ENCODE measurements at regions not wholly inside any gene's neighbourhood (a gene's known extent, or its start where the extent isn't known, plus 50 kb on each side); places are given as distances from the start of the nearest gene placed in this dataset.
"Not testable (repeated sequence)": the region's sequence is repeated elsewhere in the genome, so short reads cannot be mapped to it uniquely, and the experiment has no call there.

DNA sequence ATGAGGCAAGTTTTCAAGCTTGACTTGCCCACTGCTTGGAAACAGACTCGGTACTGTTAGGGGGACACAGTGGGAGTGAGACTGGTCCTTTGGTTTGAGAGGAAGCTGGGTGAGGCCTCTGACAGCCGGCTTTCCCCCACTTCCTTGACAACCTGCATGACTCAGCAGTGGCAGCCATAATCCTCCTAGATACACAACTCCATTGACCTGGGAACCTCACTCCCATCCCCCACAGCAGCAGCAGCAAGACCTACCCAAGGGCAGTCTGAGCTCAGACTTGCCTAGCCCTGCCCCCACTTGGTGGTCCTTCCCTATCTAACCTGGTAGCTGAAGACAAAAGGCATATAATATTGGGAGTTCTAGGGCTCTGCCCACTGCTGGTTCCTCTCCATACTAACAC, 1043.5 kb upstream of the ALCAM start:
- no peak for DNase-seq

DNA sequence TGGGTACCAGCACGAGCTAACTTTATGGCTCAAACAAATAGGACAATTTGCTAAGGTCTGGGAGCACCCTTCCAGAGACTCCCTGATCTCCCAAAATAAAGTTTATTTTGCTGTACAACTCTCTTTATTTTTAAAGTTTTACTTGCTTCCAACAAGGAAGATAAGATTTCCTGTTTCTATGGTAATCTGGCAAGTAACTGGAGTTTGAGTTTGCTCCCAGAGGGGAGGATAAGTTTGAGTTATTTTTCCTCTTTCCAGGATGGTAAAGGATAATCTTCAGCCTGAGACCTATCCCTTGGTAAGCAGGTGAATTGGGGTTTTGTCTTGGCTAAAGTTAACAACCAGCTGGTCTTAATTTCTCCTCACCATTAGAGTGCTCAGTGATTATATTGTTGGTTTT, 1019.4 kb upstream of the ALCAM start:
- DNase-seq, result no peak

DNA sequence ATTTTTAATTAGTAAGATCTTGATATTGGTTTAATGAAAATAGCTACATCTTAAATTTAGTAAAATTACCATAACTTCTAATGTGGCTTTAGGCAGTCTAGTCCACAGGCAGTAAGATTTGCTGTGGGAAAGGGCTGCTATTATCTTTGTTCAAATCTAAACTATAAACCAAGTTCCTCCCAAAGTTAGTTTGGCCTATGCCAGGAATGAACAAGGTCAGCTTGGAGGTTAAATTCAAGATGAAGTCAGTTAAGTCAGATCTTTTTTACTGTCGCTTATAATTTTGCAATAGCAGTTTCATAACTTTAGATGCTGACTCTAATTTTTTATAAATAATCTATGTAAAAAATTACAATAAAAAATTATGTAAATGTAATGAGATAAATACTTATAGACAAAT, 1016.9 kb upstream of the ALCAM start:
- no peak for DNase-seq

DNA sequence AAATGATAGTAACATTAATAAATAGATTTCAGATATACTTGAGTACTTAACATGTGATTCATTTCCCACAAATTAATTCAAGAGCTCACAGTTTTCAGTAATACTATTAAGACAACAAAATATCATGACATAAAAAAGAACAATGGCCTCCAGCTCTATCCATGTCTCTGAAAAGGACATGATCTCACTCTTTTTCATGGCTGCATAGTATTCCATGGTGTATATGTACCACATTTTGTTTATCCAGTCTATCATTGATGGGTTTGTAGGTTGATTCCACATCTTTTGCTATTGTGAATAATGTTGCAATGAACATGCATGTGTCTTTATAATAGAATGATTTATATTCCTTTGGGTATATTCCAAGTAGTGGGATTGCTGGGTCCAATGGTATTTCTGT, 1012.8 kb upstream of the ALCAM start:
- DNase-seq, result no peak

DNA sequence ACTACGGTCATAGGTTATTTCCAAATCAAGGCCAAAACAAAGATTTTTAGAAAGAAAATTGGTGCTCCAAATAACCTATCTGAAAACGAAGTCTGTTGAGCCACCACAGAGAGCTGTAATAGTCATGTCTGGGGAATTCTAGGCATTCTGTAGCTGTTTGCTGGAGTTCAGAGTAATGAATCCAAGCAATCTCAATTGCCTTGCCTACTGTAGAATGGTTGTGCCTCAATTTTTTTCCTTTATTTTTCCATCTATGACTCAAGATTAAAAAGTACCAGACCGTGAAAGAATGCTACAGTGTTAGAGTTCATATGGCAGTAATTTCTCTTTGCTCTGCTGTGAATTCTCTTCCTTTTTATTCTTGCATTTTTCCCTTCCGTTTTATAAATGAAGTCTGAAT, 1007.2 kb upstream of the ALCAM start:
- DNase-seq, result no peak

DNA sequence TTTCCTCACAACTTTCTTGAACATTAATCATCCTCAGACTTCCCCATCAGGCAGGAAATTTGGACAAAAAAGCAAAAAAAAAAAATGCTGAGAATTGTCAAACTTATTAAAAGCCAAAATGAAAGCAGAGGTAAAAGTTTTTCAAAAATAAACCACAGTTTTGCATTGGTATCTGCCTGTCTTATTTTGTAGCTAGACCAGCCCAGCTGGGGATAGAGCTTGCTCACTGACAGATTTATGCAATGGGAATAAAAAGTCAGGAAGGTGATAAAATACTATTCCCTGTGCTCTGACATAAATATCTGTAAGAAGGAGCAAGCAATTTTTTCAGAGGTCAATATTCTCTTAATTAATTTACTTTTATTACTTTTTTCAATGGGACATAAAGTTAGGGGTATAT, 1006.7 kb upstream of the ALCAM start:
- no peak for DNase-seq

DNA sequence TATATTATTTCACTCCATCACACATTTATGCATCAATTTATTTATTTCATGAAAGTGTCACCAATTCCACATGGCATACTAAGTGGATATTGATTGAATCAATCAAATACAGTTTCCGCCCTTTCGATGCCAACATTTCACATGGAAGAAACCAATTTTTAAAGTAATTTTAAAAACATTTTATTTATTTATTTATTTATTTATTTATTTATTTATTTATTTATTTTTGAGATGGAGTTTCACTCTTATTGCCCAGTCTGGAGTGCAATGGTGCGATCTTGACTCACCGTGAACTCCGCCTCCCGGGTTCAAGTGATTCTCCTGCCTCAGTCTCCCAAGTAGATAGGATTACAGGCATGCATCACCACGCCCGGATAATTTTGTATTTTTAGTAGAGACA, 1005.0 kb upstream of the ALCAM start:
- not testable (repeated sequence) for DNase-seq

DNA sequence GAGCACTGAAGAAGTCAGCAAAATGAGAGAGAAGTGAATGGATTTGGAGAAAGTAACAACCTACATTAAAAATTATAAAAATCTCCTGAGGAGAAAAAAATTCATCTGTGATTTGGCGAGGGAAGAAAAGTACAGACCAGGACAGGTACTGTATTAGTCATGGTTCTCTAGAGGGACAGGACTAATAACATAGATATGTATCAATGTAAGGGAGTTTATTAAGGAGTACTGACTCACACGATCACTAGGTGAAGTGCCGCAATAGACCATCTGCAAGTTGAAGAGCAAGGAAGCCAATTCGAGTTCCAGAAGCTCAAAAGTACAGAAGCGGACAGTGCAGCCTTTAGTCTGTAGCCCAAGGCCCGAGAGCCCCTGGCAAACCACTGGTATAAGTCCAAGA, 1004.4 kb upstream of the ALCAM start:
- no peak for DNase-seq

DNA sequence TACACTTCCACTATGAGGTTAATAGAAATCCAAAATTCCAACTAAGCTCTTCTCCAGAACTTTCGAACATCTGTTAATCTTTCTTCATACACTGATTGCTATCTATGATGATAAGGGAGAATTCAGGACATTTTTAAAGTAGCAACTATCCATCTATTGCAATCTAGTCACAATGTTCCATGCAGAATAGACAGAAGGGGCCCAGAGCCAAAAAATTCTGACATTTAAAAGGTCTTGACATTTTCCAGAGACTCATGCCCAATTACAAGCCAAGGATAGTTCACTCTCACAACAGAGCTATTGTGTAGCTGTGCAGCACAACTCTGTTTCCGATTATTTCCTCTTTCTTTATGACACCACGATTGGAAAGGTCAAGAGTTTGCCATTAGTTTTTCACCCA, 999.7 kb upstream of the ALCAM start:
- no peak for DNase-seq

DNA sequence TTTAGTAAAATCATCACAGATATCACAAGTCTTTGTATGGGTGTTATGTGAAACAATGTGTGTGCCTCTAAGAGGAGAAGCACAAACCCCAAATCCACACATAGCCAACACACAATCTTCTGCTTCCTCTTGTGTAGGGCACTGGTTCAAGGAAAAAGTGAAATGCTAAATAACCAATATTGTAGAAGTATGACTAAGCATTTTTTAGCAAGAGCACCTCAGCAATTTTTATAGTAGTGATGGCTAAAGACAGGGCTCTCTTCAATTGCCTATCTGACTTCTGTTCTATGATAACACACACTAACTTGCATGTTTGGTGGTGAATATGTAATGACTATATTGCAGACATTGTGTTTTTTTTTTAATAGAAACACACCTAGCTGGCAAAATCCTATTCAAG, 997.9 kb upstream of the ALCAM start:
- no peak for DNase-seq

DNA sequence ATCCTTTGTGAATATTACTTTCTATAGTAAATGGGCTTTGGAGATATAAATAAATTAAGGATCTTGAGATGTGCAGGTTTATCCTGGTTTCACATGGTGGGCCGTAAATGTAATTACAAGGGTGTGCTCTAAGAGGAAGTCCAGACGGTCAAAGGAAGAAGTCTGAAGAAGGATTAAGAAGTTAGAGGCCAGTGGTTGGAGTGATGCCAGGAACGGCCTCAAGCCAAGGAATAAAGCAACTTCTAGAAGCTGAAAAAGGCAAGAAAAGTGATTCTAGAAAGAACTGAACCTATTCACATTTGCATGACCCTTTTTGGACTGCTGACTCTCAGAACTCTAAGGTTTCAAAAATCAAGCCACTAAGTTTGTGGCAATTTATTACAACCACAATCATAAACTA, 981.3 kb upstream of the ALCAM start:
- no peak for DNase-seq

DNA sequence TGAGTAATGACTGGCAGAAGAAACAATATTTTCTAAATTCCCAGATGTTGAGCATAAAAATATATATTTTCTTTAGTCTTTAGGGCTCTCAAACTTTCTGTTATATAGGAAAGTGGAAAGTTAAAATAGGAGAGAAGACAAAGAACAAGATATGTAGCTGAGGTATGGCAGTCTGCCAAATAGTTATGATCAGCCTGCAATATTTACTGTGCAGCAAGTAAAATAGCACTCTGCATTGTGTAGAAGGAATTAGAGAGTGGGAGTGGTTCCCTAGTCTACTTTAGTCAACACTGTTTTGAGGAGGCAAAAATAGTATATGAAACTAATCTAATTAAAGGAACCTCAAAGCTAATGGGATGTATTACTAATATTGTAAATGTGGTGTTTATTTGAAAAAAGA, 978.1 kb upstream of the ALCAM start:
- peak; percentile 2 for DNase-seq

DNA sequence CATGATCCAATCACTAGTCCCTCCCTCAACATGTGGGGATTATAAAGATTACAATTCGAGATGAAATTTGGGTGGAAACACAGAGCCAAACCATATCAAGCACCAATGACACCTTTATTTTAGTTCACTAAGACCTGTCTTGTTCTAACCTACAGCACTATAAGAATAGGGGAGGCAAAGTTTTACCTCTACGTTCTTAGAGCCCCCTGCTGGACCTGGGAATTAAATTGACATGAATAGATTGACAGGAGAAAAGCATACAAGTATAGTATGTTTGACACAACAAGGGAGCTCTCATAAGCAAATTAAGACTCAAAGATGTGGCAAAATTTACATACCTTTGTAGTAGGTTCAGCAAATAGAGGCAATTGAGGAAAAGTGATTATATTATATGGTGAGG, 974.4 kb upstream of the ALCAM start:
- no peak for DNase-seq

DNA sequence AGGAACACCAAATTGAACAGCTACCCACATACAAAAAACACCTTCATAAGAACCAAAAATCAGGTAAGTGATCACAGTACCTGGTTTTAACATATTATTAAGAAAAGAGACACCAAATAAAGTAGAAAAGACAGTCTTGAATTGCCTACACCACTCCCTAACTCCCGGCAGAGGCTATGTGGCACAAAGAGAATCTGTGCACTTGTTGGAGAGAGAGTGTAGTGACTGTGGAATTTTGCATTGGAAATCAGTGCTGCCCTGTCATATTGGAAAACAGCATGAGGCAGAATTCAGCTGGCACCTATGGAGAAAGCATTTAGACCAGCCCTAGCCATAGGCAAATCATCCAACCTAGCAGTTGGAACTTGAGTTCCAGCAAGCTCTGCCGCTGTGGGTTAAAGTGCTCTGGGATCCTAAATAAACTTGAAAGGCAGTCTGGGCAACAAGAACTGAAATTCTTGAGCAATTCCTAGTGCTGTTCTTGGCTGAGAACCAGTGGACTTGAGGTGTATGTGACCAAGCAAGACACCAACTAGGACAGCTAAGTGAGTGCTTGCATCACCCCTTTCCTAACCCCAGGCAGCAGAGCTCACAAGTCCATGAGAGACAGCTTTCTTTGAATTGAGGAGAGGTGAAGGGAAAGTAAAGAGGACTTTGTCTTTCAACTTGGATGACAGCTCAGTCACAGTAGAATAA, 969.6 kb upstream of the ALCAM start:
- DNase-seq, result no peak

DNA sequence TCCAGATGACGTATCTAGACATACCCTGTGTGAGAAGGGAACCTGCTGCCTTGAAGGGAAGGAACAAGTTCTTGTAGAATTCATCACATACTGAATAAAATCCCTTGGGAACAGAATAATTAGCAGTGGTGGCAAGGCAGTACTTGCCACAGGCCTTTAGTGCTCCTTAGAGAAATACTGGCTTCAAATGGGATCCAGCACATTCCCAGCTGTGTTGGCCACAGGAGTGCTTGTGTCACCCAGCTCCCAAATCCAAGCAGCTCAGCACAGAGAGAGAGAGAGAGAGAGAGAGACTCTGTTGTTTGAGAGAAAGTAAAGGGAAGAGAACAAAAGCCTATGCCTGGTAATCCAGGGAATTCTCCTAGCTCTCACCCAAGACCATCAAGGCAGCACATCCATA, 969.0 kb upstream of the ALCAM start:
- no peak for DNase-seq

DNA sequence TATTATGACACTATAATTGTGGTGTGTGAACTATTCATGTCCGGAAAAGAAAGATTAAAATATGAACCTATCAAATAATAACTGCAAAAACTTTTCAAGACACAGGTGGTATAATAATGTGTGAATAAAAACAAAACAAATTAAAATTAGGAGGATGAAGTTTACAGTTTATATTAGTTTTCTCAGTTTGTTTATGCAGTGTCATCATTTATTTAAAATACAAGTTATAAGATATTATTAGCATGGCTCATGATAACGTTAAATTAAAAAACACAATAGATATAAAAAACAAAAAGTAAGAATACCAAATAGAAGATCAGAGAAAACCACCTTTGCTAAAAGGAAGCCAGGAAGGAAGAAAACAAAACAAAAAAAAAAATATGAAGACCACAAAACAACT, 963.8 kb upstream of the ALCAM start:
- no peak for DNase-seq

DNA sequence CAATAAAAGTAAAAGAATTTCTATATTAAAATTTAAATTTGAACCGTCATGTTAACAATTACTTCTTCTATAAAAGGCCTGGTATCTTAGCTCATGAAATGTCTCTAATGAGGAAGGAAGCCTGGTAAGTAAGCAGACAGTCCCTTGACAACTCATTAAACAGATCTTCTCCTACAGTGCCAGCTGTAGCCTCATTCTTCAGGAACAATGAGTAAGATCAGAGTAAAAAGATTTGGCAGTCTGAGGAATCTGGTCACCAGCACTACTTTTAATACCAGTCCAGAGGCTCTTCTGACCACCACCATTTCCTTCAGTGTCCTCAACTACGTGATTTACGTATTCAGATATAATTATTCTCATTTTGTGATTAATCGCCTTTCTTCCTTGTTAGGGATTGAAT, 955.0 kb upstream of the ALCAM start:
- no peak for DNase-seq

DNA sequence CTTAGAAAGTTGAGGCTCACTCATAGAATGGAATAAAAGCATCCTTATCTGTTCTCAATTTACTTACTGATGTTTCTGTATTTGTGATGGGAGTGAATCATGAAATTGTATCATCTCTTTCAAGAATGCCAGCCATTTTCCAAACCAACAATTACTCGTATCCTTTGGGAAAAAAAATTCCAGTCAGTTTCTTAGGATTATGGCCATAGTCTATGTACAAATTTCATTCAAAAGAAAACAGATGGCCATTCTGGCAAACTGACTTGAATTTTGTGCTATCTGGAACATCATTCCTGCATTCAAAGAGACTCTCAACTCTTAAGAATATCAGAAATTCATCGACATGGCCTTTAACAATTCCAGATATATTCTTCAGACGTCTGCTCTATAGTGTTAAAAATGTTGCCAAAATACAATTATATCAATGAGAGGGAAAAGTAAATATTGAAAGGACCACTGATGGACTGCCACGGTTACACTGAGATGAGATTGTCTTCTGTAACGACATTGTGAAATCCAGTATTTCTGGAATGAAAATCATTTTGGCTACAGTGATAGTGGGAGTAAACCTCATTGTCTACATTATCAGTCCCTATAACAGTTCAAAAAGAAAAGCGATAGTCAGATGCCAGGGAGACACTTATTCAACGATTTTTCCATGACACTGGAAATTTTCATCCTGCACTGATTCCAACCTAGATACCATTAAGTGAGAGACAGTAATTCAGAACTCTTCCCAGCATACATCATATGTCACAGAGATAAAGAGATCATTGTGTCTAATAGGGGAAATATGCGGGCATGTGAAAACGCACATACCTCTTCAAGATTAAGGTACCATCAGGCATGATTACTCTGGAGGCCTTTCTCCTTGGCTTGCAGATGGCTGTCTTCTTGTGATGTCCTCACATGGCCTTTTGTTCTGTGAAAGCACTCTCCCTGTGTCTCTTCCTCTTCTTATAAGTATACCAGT, 953.8 kb upstream of the ALCAM start:
- no peak for DNase-seq

DNA sequence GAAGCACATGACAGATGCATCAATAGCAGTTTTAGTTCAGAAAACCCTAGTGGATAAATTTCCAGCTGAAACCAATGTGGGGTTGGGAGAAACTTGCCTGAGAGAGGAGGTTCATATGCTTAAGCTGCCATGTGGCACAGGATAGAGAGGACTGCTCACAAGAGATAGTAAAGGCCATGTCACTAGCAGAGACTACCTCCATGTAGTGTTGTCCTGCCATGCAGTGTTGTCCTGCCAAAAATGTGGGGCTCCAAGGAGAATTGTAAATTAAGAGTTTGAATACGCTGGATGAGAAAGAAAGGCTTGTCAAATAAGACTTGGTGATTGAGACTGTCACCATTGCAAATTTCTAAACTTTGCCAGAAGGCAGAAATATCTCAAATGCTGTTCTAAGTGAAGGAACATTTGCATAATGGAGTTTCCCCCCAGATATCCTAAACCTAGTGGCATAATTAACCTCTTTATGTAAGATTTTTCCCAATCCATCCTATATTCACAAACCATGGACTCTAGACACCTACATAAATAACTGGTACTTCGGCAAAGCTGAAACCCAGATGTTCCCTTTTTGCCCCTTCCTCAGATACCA, 938.3 kb upstream of the ALCAM start:
- DNase-seq, result no peak

DNA sequence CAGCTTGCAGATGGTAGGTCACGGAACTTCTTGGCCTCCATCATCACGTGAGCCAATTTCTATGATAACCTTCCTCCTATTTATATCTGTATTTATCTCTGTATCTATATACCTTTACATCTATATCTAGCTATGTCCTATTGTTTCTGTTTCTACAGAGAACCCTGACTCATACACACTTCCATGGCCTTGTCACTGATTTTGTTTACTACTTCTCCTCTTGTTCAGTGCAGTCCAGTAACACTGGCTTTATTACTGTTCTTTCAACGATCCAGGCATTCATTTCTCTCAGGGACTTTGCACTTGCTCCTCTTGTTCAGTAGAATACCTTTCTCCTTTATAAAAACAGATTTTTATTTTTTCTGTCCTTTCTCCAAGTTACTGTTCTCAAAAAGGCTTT, 937.0 kb upstream of the ALCAM start:
- no peak for DNase-seq

DNA sequence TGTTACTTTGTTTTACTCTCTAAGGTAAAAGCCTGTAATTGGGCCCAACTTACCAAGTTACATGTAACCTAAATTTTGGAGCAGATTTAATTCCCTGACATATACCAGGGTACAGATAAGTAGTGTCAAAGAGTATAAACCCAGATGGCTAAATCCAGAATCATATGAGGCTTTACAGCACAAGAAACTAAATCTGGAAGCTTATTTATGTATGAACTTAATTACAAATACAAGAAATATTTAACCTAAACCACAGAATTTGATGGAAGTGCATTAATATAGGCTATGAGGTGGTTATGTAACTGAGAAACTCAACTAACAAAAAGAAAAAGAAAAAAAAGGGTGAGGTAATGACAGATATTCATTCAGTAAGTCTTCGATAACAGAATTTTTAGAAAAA, 930.2 kb upstream of the ALCAM start:
- no peak for DNase-seq

DNA sequence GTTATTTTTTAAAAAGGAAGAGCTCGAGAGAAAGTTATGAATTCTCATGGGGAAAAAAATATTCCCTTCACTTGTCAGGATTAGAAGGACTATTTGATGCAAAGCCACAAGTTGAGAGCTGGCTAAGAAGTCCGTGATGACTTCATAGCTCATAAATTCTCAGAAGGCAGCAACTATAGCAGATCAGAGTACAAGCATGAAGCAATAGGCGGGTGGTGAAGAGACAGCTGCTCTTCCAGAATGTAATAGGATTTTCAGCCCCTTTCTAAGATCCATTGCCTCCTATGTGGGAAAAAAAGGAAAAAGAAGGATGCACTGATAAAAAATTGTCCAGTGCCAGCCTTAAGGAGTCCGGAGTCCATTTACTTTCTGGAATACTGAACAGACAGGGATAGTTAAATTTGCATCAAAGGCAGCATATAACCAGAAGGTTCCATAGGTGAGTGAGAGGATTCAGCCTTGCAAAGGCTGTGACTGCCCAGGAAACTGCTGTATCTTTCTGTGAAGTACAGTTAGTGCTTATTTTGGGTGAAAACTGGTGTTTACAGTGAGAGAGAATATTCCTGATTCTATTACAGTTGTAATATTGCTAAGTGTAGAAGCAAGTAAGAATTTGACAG, 929.5 kb upstream of the ALCAM start:
- no peak for DNase-seq

DNA sequence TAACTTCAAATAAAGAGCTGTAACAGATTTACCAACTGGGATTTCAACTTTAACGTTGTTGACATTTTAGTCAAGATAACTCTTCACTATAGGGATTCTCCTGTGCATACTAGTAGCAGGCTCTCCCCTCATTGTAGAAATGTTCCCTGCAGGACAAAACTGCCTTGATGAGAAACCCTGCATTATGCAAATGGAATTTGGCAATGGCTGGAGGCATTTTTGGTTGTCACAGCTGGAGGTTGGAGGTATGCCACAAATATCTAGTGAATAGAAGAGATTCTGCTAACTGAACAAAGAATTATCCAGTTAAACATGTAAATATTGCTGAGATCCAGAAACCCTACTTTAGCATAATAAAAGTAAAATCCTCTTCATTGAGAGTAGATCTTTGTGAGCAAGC, 928.8 kb upstream of the ALCAM start:
- no peak for DNase-seq

DNA sequence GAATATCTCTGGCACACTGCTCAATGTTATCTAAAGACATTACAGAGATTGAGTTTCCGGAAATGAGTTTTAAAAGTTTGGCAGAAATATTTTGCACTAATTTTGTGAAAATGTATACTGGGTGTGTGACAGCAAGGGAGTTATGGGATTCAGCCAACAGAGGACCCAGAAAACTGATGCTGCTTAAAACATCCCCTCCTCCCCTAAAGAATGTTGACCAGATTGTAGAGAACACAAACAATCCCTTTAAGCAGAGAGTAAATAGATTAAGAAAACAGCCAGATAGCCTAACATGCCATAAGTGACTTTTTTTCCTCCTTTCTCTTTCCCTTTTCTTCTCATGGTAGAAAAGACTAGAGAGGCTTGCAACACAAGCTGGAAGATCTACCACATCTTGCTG, 928.0 kb upstream of the ALCAM start:
- no peak for DNase-seq
